SK-N-SH (cell line): ENCODE measurements at regions not wholly inside any gene's neighbourhood (a gene's known extent, or its start where the extent isn't known, plus 50 kb on each side); places are given as distances from the start of the nearest gene placed in this dataset.

Experiments
- CTCF ChIA-PET: fragments of 300-600, 350-600 bp; formaldehyde crosslinking; extraction: SDS; loops from one replicate; lab custom pipeline; 2021; lab: Yijun Ruan, JAX
- POLR2A ChIA-PET: fragments of 350-600 bp; sonication (Branson Sonifier 250); formaldehyde crosslinking; extraction: SDS; loops from one replicate; lab custom pipeline; 2020; ENCODE audit warnings: antibody characterized with exemption, inconsistent platforms; lab: Yijun Ruan, JAX
- DNase-seq: peaks from one replicate; pipeline ENCODE4 v3.0.0; 2012
- H2AFZ ChIP-seq: fragments of 200-600 bp; sonication (generic); 2 replicates; pipeline ENCODE4 v1.8.1; 2016; ENCODE audit warnings: antibody characterized with exemption, mild to moderate bottlenecking, low read depth
- H3F3A ChIP-seq: fragments of 200-600 bp; sonication (generic); replicated peaks from 2 replicates; pipeline ENCODE3; 2016; ENCODE audit warnings: antibody characterized with exemption, mild to moderate bottlenecking; ENCODE audit not compliant: insufficient read depth
- H3K27ac ChIP-seq, 2 experiments: fragments of 200-500 bp in 1 of 2; fragments of 200-600 bp in 1 of 2; sonication (Bioruptor generic) in 1 of 2; sonication (generic), shearing (Covaris generic) in 1 of 2; 2 replicates each; pipeline versions ENCODE4 v1.5.1 to v1.6.1; 2014 to 2016; ENCODE audit warnings: low read depth in 2 of 2, inconsistent platforms in 1 of 2, low read length in 1 of 2, mild to moderate bottlenecking in 1 of 2, mixed read lengths in 1 of 2
- H3K27me3 ChIP-seq: fragments of 200-600 bp; sonication (generic), shearing (Covaris generic); 2 replicates; pipeline ENCODE4 v1.6.1; 2016; ENCODE audit warnings: mixed run types; ENCODE audit not compliant: insufficient read depth
- H3K36me3 ChIP-seq, 2 experiments: fragments of 200-500 bp in 1 of 2; fragments of 200-600 bp in 1 of 2; sonication (Bioruptor generic) in 1 of 2; sonication (generic) in 1 of 2; replicated peaks in 1 of 2; 2 replicates each; pipeline versions ENCODE3 to v1.5.1; 2014 to 2016; ENCODE audit warnings: low read length in 1 of 2, mild to moderate bottlenecking in 1 of 2; ENCODE audit not compliant: insufficient read depth in 2 of 2, control insufficient read depth in 1 of 2
- H3K4me1 ChIP-seq, 2 experiments: fragments of 200-500 bp in 1 of 2; fragments of 200-600 bp in 1 of 2; sonication (Bioruptor generic) in 1 of 2; sonication (generic), shearing (Covaris generic) in 1 of 2; 2 replicates each; pipeline versions ENCODE4 v1.5.1 to v1.6.1; 2014 to 2016; ENCODE audit warnings: low read depth in 1 of 2, low read length in 1 of 2, mixed run types in 1 of 2; ENCODE audit not compliant: insufficient read depth in 2 of 2, control insufficient read depth in 1 of 2
- H3K4me2 ChIP-seq: fragments of 200-600 bp; sonication (generic), shearing (Covaris generic); 2 replicates; pipeline ENCODE4 v1.6.1; 2017; ENCODE audit warnings: mixed run types
- H3K4me3 ChIP-seq, 2 experiments: fragments of 200-500 bp in 1 of 2; fragments of 200-600 bp in 1 of 2; sonication (Bioruptor generic) in 1 of 2; sonication (generic), shearing (Covaris generic) in 1 of 2; 2 replicates each; pipeline versions ENCODE4 v1.5.1 to v1.8.1; 2014 to 2016; ENCODE audit warnings: low read depth in 2 of 2, inconsistent platforms in 1 of 2, low read length in 1 of 2, mild to moderate bottlenecking in 1 of 2, mixed read lengths in 1 of 2, moderate library complexity in 1 of 2
- H3K79me2 ChIP-seq: fragments of 200-600 bp; sonication (generic); 2 replicates; pipeline ENCODE4 v1.8.1; 2017; ENCODE audit warnings: mild to moderate bottlenecking; ENCODE audit not compliant: insufficient read depth
- H3K9ac ChIP-seq: fragments of 200-600 bp; sonication (generic); 2 replicates; pipeline ENCODE4 v1.6.1; 2017; ENCODE audit warnings: mixed run types
- H3K9me2 ChIP-seq: fragments of 200-600 bp; sonication (generic); 2 replicates; pipeline ENCODE4 v1.6.1; 2017; ENCODE audit warnings: mixed run types
- H3K9me3 ChIP-seq: fragments of 200-600 bp; sonication (generic); 2 replicates; pipeline ENCODE4 v1.6.1; 2017; ENCODE audit warnings: mixed run types, mild to moderate bottlenecking, moderate library complexity
- H4K20me1 ChIP-seq: fragments of 200-600 bp; sonication (generic); 2 replicates; pipeline ENCODE4 v1.6.1; 2017; ENCODE audit warnings: mild to moderate bottlenecking, mixed run types; ENCODE audit not compliant: insufficient read depth
- EP300 ChIP-seq, 2 experiments: IDR thresholded peaks; 2 replicates each; pipeline versions ENCODE4 v1.4.0 to v1.6.1; 2012; ENCODE audit warnings: borderline replicate concordance in 1 of 2, low read depth in 1 of 2, low read length in 1 of 2
- FOSL2 ChIP-seq: IDR thresholded peaks from 2 replicates; pipeline ENCODE4 v1.4.0; 2012; ENCODE audit warnings: low read depth, mild to moderate bottlenecking, moderate library complexity, borderline replicate concordance
- FOXM1 ChIP-seq: IDR thresholded peaks from 2 replicates; pipeline ENCODE4 v1.4.0; 2012; ENCODE audit warnings: low read depth, mild to moderate bottlenecking
- JUND ChIP-seq: IDR thresholded peaks from 2 replicates; pipeline ENCODE4 v1.4.0; 2012
- MXI1 ChIP-seq: IDR thresholded peaks from 2 replicates; pipeline ENCODE4 v1.6.1; 2012; ENCODE audit warnings: mild to moderate bottlenecking, low read depth, low read length, improper control_type of control experiment
- POLR2AphosphoS5 ChIP-seq: IDR thresholded peaks from 2 replicates; pipeline ENCODE4 v1.6.1; 2012; ENCODE audit warnings: low read depth, low read length
- RCOR1 ChIP-seq: fragments of 150-350 bp; IDR thresholded peaks from 2 replicates; pipeline ENCODE4 v1.6.1; 2017; ENCODE audit warnings: antibody characterized with exemption, low read length
- RXRA ChIP-seq: IDR thresholded peaks from 2 replicates; pipeline ENCODE4 v1.4.0; 2012; ENCODE audit warnings: low read depth, mild to moderate bottlenecking, borderline replicate concordance
- SIN3A ChIP-seq: IDR thresholded peaks from 2 replicates; pipeline ENCODE4 v1.6.1; 2012; ENCODE audit warnings: low read depth, mild to moderate bottlenecking, low read length, moderate library complexity, borderline replicate concordance
- TCF12 ChIP-seq: IDR thresholded peaks from 2 replicates; pipeline ENCODE4 v1.4.0; 2012
- USF2 ChIP-seq: fragments of 150-350 bp; IDR thresholded peaks from 2 replicates; pipeline ENCODE4 v1.6.1; 2017; ENCODE audit warnings: antibody characterized with exemption, low read length, low read depth, borderline replicate concordance
- WGBS: methylation state at CpG from one replicate; pipeline ENCODE4 v1.1.6; 2017; ENCODE audit warnings: low lambda C conversion rate; 5-methylcytosine and 5-hydroxymethylcytosine counted together
- TF ChIP-seq, protein P1 (sequence below): IDR thresholded peaks from 2 replicates; pipeline ENCODE4 v1.6.1; 2012; ENCODE audit warnings: mild to moderate bottlenecking, low read depth, low read length, moderate library complexity
- TF ChIP-seq, protein P2 (sequence below): IDR thresholded peaks from 2 replicates; pipeline ENCODE4 v1.4.0; 2012; ENCODE audit warnings: low read depth

DNA sequence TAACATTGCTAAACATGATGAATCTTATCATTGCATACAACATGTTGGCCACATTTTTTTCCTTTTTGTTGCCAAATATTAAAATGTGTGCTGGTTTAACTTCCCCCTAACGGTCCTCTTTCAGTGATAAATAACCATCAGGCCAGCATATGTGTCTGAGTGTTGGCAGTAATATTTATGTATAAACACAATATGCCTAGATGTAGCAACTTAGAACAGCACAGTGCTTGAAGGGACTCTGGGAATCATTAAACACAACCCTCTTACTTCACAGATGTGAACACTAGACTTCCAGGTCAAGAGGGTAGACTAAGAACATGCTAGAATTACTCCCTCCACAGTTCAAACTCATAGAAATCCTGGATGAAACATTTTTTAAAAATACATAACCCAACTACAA lies 581.8 kb downstream of the PLPP3 start:
- Histone ChIP-seq H3K27ac (no peak overlapping the region), H3K36me3 (no peaks in the 10 kb centered on the region), H4K20me1 (no peaks in the 10 kb centered on the region)
- no peak for TF ChIP-seq SIN3A
- TF ChIP-seq, protein P1, sequence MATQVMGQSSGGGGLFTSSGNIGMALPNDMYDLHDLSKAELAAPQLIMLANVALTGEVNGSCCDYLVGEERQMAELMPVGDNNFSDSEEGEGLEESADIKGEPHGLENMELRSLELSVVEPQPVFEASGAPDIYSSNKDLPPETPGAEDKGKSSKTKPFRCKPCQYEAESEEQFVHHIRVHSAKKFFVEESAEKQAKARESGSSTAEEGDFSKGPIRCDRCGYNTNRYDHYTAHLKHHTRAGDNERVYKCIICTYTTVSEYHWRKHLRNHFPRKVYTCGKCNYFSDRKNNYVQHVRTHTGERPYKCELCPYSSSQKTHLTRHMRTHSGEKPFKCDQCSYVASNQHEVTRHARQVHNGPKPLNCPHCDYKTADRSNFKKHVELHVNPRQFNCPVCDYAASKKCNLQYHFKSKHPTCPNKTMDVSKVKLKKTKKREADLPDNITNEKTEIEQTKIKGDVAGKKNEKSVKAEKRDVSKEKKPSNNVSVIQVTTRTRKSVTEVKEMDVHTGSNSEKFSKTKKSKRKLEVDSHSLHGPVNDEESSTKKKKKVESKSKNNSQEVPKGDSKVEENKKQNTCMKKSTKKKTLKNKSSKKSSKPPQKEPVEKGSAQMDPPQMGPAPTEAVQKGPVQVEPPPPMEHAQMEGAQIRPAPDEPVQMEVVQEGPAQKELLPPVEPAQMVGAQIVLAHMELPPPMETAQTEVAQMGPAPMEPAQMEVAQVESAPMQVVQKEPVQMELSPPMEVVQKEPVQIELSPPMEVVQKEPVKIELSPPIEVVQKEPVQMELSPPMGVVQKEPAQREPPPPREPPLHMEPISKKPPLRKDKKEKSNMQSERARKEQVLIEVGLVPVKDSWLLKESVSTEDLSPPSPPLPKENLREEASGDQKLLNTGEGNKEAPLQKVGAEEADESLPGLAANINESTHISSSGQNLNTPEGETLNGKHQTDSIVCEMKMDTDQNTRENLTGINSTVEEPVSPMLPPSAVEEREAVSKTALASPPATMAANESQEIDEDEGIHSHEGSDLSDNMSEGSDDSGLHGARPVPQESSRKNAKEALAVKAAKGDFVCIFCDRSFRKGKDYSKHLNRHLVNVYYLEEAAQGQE = no peak
- no peak for TF ChIP-seq JUND
- no peak for TF ChIP-seq TCF12
- no peak for TF ChIP-seq RCOR1
- no peak for TF ChIP-seq FOXM1
- TF ChIP-seq FOSL2 = no peak
- TF ChIP-seq, all 33 proteins: peak for 0
- no peaks in the 10 kb centered on the region for H3K9me2 ChIP-seq
- H3K9ac ChIP-seq = no peak overlapping the region
- H2AFZ ChIP-seq = no peak overlapping the region
- WGBS = 16% methylated on average over 1 of the region's 1 CpG
- no peaks in the 10 kb centered on the region for H3K79me2 ChIP-seq
- no peaks in the 10 kb centered on the region; a peak in 1 of 4 replicates for H3K4me1 ChIP-seq
- ChIA-PET CTCF (no interaction called here), POLR2A (no interaction called here)
- H3K4me2 ChIP-seq = no peak overlapping the region
- H3K9me3 ChIP-seq = no peaks in the 10 kb centered on the region
- H3F3A ChIP-seq = no peaks in the 10 kb centered on the region
- H3K27me3 ChIP-seq = no peaks in the 10 kb centered on the region
- H3K4me3 ChIP-seq = no peak overlapping the region
- no peak for DNase-seq

DNA sequence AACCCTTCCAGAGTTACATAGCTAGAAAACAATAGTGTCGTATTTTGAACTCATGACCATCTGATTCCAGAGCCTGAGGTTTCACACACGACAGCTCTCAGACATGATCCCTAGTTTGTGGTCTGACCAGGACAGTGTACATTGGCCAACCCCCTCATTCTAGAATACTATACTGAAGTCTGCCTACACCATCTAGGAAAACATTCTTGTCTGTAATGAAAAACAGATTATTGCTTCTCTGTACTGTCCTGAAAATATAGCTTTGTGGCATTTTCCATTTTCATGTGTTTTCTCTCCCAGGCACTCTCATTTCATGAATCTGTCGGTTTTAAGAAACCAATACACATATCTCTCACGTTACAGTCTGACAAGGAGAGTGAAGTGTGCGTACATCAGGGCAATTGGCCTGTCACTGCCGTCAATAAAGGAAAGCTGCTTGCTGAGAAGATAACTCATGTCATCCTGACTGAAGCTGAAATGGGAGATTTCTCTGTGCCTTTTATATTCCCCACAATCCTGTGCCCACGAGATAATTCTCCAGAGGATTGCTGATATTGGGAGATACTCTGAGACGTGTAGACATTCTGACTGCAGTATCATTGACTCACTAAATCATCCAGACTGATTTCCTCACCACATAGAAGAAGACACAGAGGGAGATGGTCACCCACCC lies 585.6 kb downstream of the PLPP3 start:
- H3K4me2 ChIP-seq = no peak overlapping the region
- no peak for DNase-seq
- H3K4me3 ChIP-seq = no peak overlapping the region
- H3K9me2 ChIP-seq = no peaks in the 10 kb centered on the region
- no peak overlapping the region for H2AFZ ChIP-seq
- no peaks in the 10 kb centered on the region for H4K20me1 ChIP-seq
- no peaks in the 10 kb centered on the region for H3K9me3 ChIP-seq
- no peak overlapping the region for H3K9ac ChIP-seq
- no peaks in the 10 kb centered on the region for H3K79me2 ChIP-seq
- CTCF ChIA-PET = no interaction called here
- WGBS = 42% methylated on average over 8 of the region's 8 CpGs
- peaks cover 0 to 12% of the 10 kb centered on the region in 2 experiments; a peak in 2 of 4 replicates for H3K4me1 ChIP-seq
- POLR2A ChIA-PET = no interaction called here
- H3F3A ChIP-seq = no peaks in the 10 kb centered on the region
- peak overlapping the region in 1 of 2 experiments; percentile 69; a peak in 2 of 4 replicates for H3K27ac ChIP-seq
- peak; percentile 42; the same call in 1 of the 2 replicates for TF ChIP-seq TCF12
- no peak for TF ChIP-seq RCOR1
- H3K27me3 ChIP-seq = no peaks in the 10 kb centered on the region
- no peaks in the 10 kb centered on the region for H3K36me3 ChIP-seq

DNA sequence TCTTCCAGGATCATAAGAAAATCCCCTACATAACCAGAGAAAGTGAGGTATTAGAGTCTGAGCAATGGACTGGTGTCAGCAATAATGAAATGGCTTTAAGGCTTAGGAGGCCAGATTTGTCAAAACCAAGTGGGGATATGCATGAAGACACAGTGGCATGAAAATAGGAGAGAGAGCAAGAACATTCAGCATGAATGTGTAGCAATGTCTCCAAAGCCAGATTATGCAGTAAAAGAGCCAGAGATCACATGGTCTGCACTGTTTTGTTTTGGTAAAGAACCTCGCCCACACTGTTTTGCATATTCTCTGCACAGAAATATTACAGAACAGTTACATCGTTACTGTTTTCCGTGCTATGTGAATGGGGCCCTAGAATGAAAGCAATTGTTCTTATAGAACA lies 589.4 kb downstream of the PLPP3 start:
- POLR2A ChIA-PET = no interaction called here
- H2AFZ ChIP-seq = no peak overlapping the region
- H3K9ac ChIP-seq = no peak overlapping the region
- H3K27ac ChIP-seq = peak overlapping the region in 1 of 2 experiments; percentile 98; a peak in 2 of 4 replicates
- peaks cover 0 to 18% of the 10 kb centered on the region in 2 experiments; a peak in 2 of 4 replicates for H3K4me1 ChIP-seq
- 78% methylated on average over 3 of the region's 3 CpGs for WGBS
- no peaks in the 10 kb centered on the region for H3K36me3 ChIP-seq
- no peaks in the 10 kb centered on the region for H3K9me2 ChIP-seq
- DNase-seq = no peak
- no peak overlapping the region for H3K4me2 ChIP-seq
- no peak overlapping the region for H3K4me3 ChIP-seq
- no peaks in the 10 kb centered on the region for H3K27me3 ChIP-seq
- no peaks in the 10 kb centered on the region for H3F3A ChIP-seq
- no peaks in the 10 kb centered on the region for H3K79me2 ChIP-seq
- CTCF ChIA-PET = interaction anchor here (1.1 to 1.9 kb wide), 2 partner anchors 143 to 589 kb away, joined by 3 to 4 read pairs; partner anchors contain the start of gene PLPP3
- H3K9me3 ChIP-seq = no peaks in the 10 kb centered on the region
- no peaks in the 10 kb centered on the region for H4K20me1 ChIP-seq
- TF ChIP-seq MXI1 (no peak), POLR2AphosphoS5 (no peak), EP300 (IDR thresholded peaks at IDR 0.05; ENCODE audit: borderline replicate concordance in 1 of 2, low read depth in 1 of 2, low read length in 1 of 2) (no peak), USF2 (no peak), JUND (no peak), RXRA (no peak)
- TF ChIP-seq, protein P2, sequence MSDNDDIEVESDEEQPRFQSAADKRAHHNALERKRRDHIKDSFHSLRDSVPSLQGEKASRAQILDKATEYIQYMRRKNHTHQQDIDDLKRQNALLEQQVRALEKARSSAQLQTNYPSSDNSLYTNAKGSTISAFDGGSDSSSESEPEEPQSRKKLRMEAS = no peak
